HG03025 (cell line): ENCODE measurements at regions not wholly inside any gene's neighbourhood (a gene's known extent, or its start where the extent isn't known, plus 50 kb on each side); places are given as distances from the start of the nearest gene placed in this dataset.

Source experiments
- ATAC-seq: cut with Tn5 transposase; IDR thresholded peaks from one replicate; pipeline ENCODE4 v1.9.1; 2021; ENCODE audit warnings: mild to moderate bottlenecking, moderate library complexity; ENCODE audit not compliant: unreplicated experiment, low FRiP score

- ATAC-seq, result no peak
Measured at GRCh38 chr4:112889619-112890527, 159.6 kb upstream of the ANK2 start.

GRCh38 chr4:112894480-112894879 is 155.0 kb upstream of the ANK2 start:
- no peak for ATAC-seq

GRCh38 chr4:112894951-112895350 is 154.5 kb upstream of the ANK2 start:
- ATAC-seq, result no peak

GRCh38 chr4:112895811-112896608 is 153.4 kb upstream of the ANK2 start:
- peak; percentile 81 for ATAC-seq

- no peak for ATAC-seq
Measured at GRCh38 chr4:112896609-112897190, 152.8 kb upstream of the ANK2 start.

GRCh38 chr4:112897543-112897942 is 151.9 kb upstream of the ANK2 start:
- ATAC-seq, result no peak

- no peak for ATAC-seq
Measured at GRCh38 chr4:112898357-112899141, 150.9 kb upstream of the ANK2 start.

- no peak for ATAC-seq
Measured at GRCh38 chr4:112900416-112900815, 149.0 kb upstream of the ANK2 start.

GRCh38 chr4:112901962-112902411 is 147.5 kb upstream of the ANK2 start:
- ATAC-seq, result no peak

GRCh38 chr4:112905728-112906127 is 143.7 kb upstream of the ANK2 start:
- ATAC-seq, result no peak

- ATAC-seq, result no peak
Measured at GRCh38 chr4:112908511-112908910, 140.9 kb upstream of the ANK2 start.

- no peak for ATAC-seq
Measured at GRCh38 chr4:112910109-112910736, 139.2 kb upstream of the ANK2 start.

GRCh38 chr4:112916868-112917267 is 132.6 kb upstream of the ANK2 start:
- ATAC-seq, result no peak

- no peak for ATAC-seq
Measured at GRCh38 chr4:112923516-112923915, 125.9 kb upstream of the ANK2 start.

- ATAC-seq, result no peak
Measured at GRCh38 chr4:112926819-112927218, 122.6 kb upstream of the ANK2 start.

- no peak for ATAC-seq
Measured at GRCh38 chr4:112927544-112927943, 121.9 kb upstream of the ANK2 start.

- no peak for ATAC-seq
Measured at GRCh38 chr4:112931001-112931400, 118.5 kb upstream of the ANK2 start.

- no peak for ATAC-seq
Measured at GRCh38 chr4:112933790-112934189, 115.7 kb upstream of the ANK2 start.

GRCh38 chr4:112938461-112939058 is 110.9 kb upstream of the ANK2 start:
- no peak for ATAC-seq
